Ishikawa (cell line): ENCODE measurements at regions not wholly inside any gene's neighbourhood (a gene's known extent, or its start where the extent isn't known, plus 50 kb on each side); places are given as distances from the start of the nearest gene placed in this dataset.

Experiments
- CEBPB ChIP-seq: IDR thresholded peaks from 2 replicates; pipeline ENCODE4 v1.6.1; 2012
- CREB1 ChIP-seq: IDR thresholded peaks from 2 replicates; pipeline ENCODE4 v1.6.1; 2012; ENCODE audit warnings: low read depth
- EGR1 ChIP-seq: IDR thresholded peaks from 2 replicates; pipeline ENCODE4 v1.6.1; 2012
- EP300 ChIP-seq: IDR thresholded peaks from 2 replicates; pipeline ENCODE4 v1.6.1; 2012; ENCODE audit warnings: borderline replicate concordance
- FOXM1 ChIP-seq: IDR thresholded peaks from 2 replicates; pipeline ENCODE4 v1.6.1; 2012; ENCODE audit warnings: low read depth, borderline replicate concordance
- MAX ChIP-seq: IDR thresholded peaks from 2 replicates; pipeline ENCODE4 v1.6.1; 2012
- NFIC ChIP-seq: IDR thresholded peaks from 2 replicates; pipeline ENCODE4 v1.6.1; 2012
- RAD21 ChIP-seq: IDR thresholded peaks from 2 replicates; pipeline ENCODE4 v1.6.1; 2012; ENCODE audit warnings: low read depth
- REST ChIP-seq: IDR thresholded peaks from 2 replicates; pipeline ENCODE4 v1.6.1; 2012; ENCODE audit warnings: low read depth, mild to moderate bottlenecking
- TAF1 ChIP-seq: IDR thresholded peaks from 2 replicates; pipeline ENCODE4 v1.6.1; 2012; ENCODE audit warnings: low read depth, mild to moderate bottlenecking
- TCF12 ChIP-seq: IDR thresholded peaks from 2 replicates; pipeline ENCODE4 v1.6.1; 2012; ENCODE audit warnings: low read depth
- TEAD4 ChIP-seq: IDR thresholded peaks from 2 replicates; pipeline ENCODE4 v1.6.1; 2012
- USF1 ChIP-seq: IDR thresholded peaks from 2 replicates; pipeline ENCODE4 v1.6.1; 2012
- YY1 ChIP-seq: IDR thresholded peaks from 2 replicates; pipeline ENCODE4 v1.6.1; 2012; ENCODE audit warnings: low read depth
- ZBTB7A ChIP-seq: IDR thresholded peaks from 2 replicates; pipeline ENCODE4 v1.6.1; 2012; ENCODE audit warnings: low read depth

GRCh38 chr11:107157809-107158187 is 139.5 kb upstream of the GUCY1A2 start:
- TF ChIP-seq ZBTB7A = no peak
- no peak for TF ChIP-seq CEBPB
- no peak for TF ChIP-seq EP300
- TF ChIP-seq YY1 = no peak
- no peak for TF ChIP-seq REST
- TF ChIP-seq USF1 = no peak
- no peak for TF ChIP-seq TCF12
- no peak for TF ChIP-seq EGR1
- no peak for TF ChIP-seq TAF1

GRCh38 chr11:107157146-107157808 is 139.0 kb upstream of the GUCY1A2 start:
- TF ChIP-seq EGR1 (no peak), RAD21 (no peak), CREB1 (no peak), CEBPB (no peak), REST (no peak), USF1 (no peak), TEAD4 (no peak)

GRCh38 chr11:107151579-107151978 is 133.3 kb upstream of the GUCY1A2 start:
- TF ChIP-seq RAD21 = no peak
- no peak for TF ChIP-seq CEBPB
- TF ChIP-seq USF1 = no peak
- TF ChIP-seq CREB1 = no peak
- TF ChIP-seq ZBTB7A = no peak
- TF ChIP-seq FOXM1 = no peak
- TF ChIP-seq YY1 = no peak
- no peak for TF ChIP-seq MAX
- no peak for TF ChIP-seq EGR1
- no peak for TF ChIP-seq TAF1

GRCh38 chr11:107151158-107151557 is 132.9 kb upstream of the GUCY1A2 start:
- no peak for TF ChIP-seq CEBPB
- no peak for TF ChIP-seq MAX
- no peak for TF ChIP-seq USF1
- no peak for TF ChIP-seq EP300
- TF ChIP-seq NFIC = no peak
- TF ChIP-seq TCF12 = no peak
- no peak for TF ChIP-seq RAD21
- no peak for TF ChIP-seq ZBTB7A

- TF ChIP-seq YY1 (no peak), TCF12 (no peak), USF1 (no peak), MAX (no peak), ZBTB7A (no peak), TAF1 (no peak), EGR1 (no peak), NFIC (no peak), REST (no peak), CREB1 (no peak), FOXM1 (no peak), RAD21 (no peak), EP300 (no peak), TEAD4 (no peak), CEBPB (no peak)
These were observed 122.7 kb upstream of the GUCY1A2 start for GRCh38 chr11:107140983-107141382.
